ENCODE measurements at regions not wholly inside any gene's neighbourhood (a gene's known extent, or its start where the extent isn't known, plus 50 kb on each side); places are given as distances from the start of the nearest gene placed in this dataset.
A peak's percentile ranks its signal among the peaks of the same experiment; 100 is the strongest.

GRCh38 chr14:101428409-101428808 is 132.9 kb upstream of the DIO3 start:
- Histone ChIP-seq H3K4me1 (no peaks in the 10 kb centered on the region), H3K9me3 (no peaks in the 10 kb centered on the region), H3K36me3 (no peaks in the 10 kb centered on the region), H3K27ac (no peak overlapping the region), H3K27me3 (no peaks in the 10 kb centered on the region), H3K4me3 (no peak overlapping the region)
- TF ChIP-seq, protein P1, sequence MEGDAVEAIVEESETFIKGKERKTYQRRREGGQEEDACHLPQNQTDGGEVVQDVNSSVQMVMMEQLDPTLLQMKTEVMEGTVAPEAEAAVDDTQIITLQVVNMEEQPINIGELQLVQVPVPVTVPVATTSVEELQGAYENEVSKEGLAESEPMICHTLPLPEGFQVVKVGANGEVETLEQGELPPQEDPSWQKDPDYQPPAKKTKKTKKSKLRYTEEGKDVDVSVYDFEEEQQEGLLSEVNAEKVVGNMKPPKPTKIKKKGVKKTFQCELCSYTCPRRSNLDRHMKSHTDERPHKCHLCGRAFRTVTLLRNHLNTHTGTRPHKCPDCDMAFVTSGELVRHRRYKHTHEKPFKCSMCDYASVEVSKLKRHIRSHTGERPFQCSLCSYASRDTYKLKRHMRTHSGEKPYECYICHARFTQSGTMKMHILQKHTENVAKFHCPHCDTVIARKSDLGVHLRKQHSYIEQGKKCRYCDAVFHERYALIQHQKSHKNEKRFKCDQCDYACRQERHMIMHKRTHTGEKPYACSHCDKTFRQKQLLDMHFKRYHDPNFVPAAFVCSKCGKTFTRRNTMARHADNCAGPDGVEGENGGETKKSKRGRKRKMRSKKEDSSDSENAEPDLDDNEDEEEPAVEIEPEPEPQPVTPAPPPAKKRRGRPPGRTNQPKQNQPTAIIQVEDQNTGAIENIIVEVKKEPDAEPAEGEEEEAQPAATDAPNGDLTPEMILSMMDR (IDR thresholded peaks at IDR 0.05) = no peak
- no peak for TF ChIP-seq POLR2A (IDR thresholded peaks at IDR 0.05)
- no peak for DNase-seq (ENCODE audit: extremely low spot score in 2 of 2)
- intact Hi-C loops (cut with DNase I) = no loop called here

- no peak overlapping the region for H3K4me3 ChIP-seq
- intact Hi-C loops (cut with DNase I) = no loop called here
- no peaks in the 10 kb centered on the region for H3K9me3 ChIP-seq
- DNase-seq (ENCODE audit: extremely low spot score in 2 of 2) = no peak
- TF ChIP-seq, protein P1 (IDR thresholded peaks at IDR 0.05) = no peak
- TF ChIP-seq POLR2A (IDR thresholded peaks at IDR 0.05) (no peak), POLR2AphosphoS5 (IDR thresholded peaks at IDR 0.05; ENCODE audit: insufficient read depth in 1 of 2, low read depth in 1 of 2) (no peak)
- H3K36me3 ChIP-seq = no peaks in the 10 kb centered on the region
- H3K4me1 ChIP-seq = no peaks in the 10 kb centered on the region
- no peak overlapping the region for H3K27ac ChIP-seq
- H3K27me3 ChIP-seq = no peaks in the 10 kb centered on the region
Measured at GRCh38 chr14:101435546-101435945, 125.7 kb upstream of the DIO3 start.

GRCh38 chr14:101439023-101439422 is 122.3 kb upstream of the DIO3 start:
- H3K27me3 ChIP-seq = no peaks in the 10 kb centered on the region
- TF ChIP-seq POLR2A (IDR thresholded peaks at IDR 0.05) = no peak
- peaks cover 4% of the 10 kb centered on the region for H3K4me1 ChIP-seq
- intact Hi-C loops (cut with DNase I) = no loop called here
- H3K36me3 ChIP-seq = no peaks in the 10 kb centered on the region
- H3K9me3 ChIP-seq = no peaks in the 10 kb centered on the region
- H3K27ac ChIP-seq = no peak overlapping the region
- no peak for DNase-seq (ENCODE audit: extremely low spot score in 2 of 2)
- H3K4me3 ChIP-seq = no peak overlapping the region

DNA sequence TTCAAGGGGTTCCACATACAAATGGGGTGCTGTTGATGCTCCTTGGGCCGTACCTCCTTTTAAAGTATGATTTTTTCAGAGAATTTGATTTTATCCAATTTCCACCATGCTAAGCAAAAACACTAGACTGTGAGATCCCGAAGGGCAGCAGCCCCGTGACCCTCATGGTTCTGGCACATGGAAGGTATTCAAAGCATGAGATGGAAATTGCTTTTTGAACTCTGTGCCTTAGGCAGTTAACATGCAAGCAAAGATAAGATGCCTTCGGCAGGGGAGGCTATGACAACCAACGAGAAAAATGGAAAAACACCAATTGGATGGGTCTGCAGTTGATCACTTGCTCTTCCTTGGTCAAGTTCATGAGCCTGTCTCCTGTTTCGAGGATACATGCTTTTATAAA is 120.8 kb upstream of the DIO3 start:
- no peak overlapping the region for H3K27ac ChIP-seq
- TF ChIP-seq, protein P1 (IDR thresholded peaks at IDR 0.05) = no peak
- TF ChIP-seq POLR2A (IDR thresholded peaks at IDR 0.05) (no peak), POLR2AphosphoS5 (IDR thresholded peaks at IDR 0.05; ENCODE audit: insufficient read depth in 1 of 2, low read depth in 1 of 2) (no peak)
- no peaks in the 10 kb centered on the region for H3K36me3 ChIP-seq
- H3K4me1 ChIP-seq = peaks cover 4% of the 10 kb centered on the region
- H3K9me3 ChIP-seq = no peaks in the 10 kb centered on the region
- intact Hi-C loops (cut with DNase I) = no loop called here
- no peaks in the 10 kb centered on the region for H3K27me3 ChIP-seq
- H3K4me3 ChIP-seq = no peak overlapping the region
- DNase-seq (ENCODE audit: extremely low spot score in 2 of 2) = no peak

DNA sequence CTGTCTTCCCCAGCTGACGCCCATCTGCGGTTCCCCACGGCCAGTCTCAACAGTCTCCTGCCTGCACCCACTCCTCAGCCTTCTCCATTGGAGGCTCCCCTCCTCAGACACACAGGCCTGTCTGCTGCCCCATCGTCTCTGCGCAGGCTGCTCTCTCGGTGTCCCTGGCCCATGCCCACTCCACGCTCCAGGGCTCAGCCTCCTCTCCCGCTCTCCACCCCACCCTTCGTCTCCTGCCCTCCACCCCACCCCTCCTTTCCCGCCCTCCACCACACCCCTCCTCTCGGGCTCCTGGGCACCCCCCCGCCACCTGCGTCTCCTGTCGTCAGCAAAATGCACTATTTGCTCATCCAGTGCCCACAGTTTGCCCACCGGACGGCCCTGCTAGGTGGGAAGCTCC is 119.6 kb upstream of the DIO3 start:
- TF ChIP-seq POLR2AphosphoS5 (IDR thresholded peaks at IDR 0.05; ENCODE audit: insufficient read depth in 1 of 2, low read depth in 1 of 2) (no peak), POLR2A (IDR thresholded peaks at IDR 0.05) (no peak)
- H3K4me1 ChIP-seq = peaks cover 4% of the 10 kb centered on the region
- no peak for DNase-seq (ENCODE audit: extremely low spot score in 2 of 2)
- no peak overlapping the region for H3K27ac ChIP-seq
- no peaks in the 10 kb centered on the region for H3K9me3 ChIP-seq
- H3K27me3 ChIP-seq = no peaks in the 10 kb centered on the region
- intact Hi-C loops (cut with DNase I) = no loop called here
- no peak overlapping the region for H3K4me3 ChIP-seq
- no peaks in the 10 kb centered on the region for H3K36me3 ChIP-seq

DNA sequence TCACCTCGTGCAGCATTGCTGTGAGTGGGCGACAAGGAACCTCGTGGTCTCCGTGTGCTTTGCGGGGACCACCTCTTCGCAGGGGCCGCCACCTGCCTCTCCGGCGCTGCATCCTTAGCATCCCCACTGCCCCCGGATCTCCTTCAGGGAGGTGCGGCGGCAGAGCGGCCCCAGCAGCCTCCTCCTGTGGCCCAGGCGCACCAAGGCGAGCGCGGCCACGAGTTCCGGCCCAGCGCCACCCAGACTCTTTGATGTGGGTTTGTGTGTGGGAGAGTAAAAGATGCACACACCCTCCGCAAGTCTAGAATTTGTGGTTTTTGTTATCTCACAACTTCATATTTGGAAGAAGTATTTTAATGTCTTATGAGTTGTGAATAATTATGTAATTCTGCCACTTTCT is 118.8 kb upstream of the DIO3 start:
- H3K27ac ChIP-seq = no peak overlapping the region
- peak in 1 of 2 donors; percentile 84 for DNase-seq (ENCODE audit: extremely low spot score in 2 of 2)
- TF ChIP-seq POLR2AphosphoS5 (IDR thresholded peaks at IDR 0.05; ENCODE audit: insufficient read depth in 1 of 2, low read depth in 1 of 2) (no peak), POLR2A (IDR thresholded peaks at IDR 0.05) (no peak)
- TF ChIP-seq, protein P1 (IDR thresholded peaks at IDR 0.05) = no peak
- intact Hi-C loops (cut with DNase I) = no loop called here
- H3K27me3 ChIP-seq = no peaks in the 10 kb centered on the region
- H3K36me3 ChIP-seq = no peaks in the 10 kb centered on the region
- no peaks in the 10 kb centered on the region for H3K9me3 ChIP-seq
- H3K4me1 ChIP-seq = peaks cover 4% of the 10 kb centered on the region
- H3K4me3 ChIP-seq = no peak overlapping the region

All from vagina (tissue), 2 donors.